ENCODE measurements at regions not wholly inside any gene's neighbourhood (a gene's known extent, or its start where the extent isn't known, plus 50 kb on each side); places are given as distances from the start of the nearest gene placed in this dataset.

DNA sequence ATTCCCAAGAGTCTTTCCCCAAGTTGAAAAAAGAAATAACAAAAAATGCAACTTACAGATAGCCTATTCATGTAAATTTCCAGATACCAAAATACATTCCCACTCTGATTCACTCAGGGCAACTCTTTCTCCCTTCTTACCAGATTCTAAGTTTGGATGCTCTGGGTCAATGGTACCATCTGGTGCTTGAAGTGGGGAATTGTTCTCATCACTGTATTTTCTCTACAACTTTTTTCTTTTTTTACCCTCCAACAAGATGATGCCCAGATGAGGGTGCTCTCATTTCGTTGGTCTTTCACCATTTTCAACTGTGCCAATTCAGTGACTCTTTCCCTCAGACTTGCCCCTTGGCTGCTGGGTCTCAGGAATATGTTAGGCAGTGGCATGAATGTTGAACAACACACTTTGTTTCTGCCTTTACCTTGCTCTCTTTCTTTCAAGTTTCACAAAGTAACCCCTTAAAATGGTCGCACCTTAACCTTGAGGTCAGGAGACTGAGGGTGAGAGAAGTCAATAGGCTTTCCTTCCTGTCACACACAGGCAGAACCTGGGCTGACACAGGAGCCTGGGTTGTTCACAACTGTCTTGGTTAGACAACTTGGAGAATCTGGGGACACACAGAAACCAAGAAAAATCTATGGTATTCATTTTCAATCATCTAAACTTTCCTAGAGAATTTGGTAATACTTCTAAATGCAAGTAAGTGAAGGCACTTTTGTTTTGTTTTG, 330.7 kb upstream of the SLCO3A1 start:
- peak; percentile 11 for DNase-seq (ENCODE audit: low spot score)

DNA sequence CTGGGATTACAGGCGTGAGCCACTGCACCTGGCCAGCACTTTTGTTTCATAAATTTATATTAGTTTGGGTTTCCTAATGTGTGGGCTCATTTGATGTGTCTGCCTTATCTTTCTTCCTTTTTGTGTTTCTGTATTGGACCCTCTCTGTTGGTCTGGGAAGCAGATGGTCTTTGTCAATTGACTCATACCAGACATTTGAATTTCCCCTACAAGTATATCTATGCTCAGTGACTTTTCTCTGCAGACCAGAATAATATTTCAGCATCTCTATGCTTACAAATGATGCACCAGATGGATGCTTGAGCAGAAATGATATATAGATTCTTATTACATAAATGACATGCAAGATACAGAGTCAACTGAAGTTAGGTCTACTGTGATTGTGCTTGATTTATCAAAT, 329.9 kb upstream of the SLCO3A1 start:
- no peak for DNase-seq (ENCODE audit: low spot score)

DNA sequence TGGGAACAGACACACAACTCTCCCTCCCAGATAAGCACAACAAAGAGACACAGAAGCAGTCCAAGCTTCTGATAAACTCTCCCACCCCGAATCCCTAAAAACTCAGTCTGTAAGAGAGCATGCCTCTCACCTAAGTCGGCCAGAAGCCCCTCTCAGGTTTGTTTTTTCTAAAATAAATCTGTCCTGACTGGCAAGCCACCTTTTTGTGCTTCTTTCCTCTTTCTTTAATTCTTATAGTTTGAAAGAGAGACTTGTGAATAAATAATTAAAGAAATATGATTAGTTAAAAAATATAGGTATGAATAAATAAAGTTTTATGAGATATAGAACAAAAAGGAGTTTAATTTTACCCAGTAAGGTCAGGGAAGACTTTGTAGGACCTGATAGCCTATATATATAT, 329.0 kb upstream of the SLCO3A1 start:
- DNase-seq (ENCODE audit: low spot score) = no peak

DNA sequence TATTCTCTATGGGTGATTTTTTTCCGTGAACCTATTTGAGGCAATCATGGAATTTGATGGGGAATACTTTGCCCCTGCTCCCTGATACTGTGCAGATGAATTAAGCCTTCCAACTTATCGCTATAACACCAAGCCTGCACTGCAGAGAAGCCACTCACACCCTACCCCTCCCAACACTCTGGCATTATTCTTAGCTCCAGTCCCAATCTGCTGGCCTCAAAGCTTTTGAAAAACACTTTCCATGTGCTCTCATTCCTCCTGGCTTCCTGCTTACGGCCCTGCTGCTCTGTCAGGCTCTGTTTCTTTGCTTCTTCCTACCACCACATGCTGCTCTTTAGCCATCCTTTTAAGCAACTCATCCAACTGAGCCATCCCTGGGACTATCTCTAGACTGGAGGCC, 327.8 kb upstream of the SLCO3A1 start:
- no peak for DNase-seq (ENCODE audit: low spot score)

DNA sequence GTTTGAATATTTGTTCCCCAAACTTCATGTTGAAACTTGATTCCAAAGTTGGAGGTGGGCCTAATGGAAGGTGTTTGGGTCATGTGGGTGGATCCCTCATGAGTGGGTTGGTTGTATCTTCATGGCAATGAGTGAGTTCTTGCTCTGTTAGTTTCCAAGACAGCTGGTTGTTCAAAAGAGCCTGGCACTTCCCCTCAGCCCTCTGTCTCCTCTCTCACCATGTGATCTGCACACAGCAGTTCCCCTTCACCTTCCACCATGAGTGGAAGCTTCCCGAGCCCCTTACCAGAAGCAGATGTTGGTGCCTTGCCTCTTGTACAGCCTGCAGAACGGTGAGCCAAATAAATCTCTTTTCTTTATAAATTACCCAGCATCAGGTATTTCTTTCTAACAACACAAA, 327.1 kb upstream of the SLCO3A1 start:
- no peak for DNase-seq (ENCODE audit: low spot score)

DNA sequence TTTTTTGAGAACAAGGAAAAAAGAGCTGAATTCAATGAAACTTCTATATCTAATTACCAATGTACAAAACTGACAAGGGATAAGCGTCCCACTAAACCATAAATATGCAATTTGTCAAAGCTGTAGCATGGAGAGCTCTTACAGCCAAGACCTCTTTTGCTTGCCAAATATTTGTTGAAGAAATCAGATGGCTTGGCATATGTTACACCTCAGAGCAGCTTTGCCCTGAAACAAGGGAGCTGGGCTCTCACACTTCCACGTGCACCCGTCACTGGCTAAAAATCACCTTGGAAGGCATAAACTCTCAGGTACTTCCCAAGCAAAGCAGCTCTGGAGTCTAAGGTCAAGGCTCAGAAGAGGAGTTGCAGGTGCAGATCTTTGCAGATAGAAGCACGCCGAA, 324.7 kb upstream of the SLCO3A1 start:
- DNase-seq (ENCODE audit: low spot score) = no peak

DNA sequence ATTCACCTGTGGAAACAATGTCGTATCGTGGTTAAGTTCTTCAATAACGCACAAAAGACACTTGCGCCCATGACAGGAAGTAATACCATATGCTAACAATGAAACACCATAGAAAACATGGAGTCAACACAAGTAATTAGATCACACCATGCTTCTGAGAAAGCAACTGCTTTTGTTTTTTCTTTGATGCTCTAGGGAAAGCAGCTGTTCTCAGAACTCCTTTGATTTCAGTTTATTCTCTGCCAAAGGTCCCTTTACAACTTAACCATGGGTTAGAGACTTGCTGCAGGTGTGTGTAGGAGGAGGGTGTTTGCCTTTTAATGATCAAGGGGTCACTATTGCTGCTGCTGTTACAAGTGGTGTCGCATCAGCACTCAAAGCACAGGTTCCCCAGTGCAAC, 324.0 kb upstream of the SLCO3A1 start:
- no peak for DNase-seq (ENCODE audit: low spot score)

DNA sequence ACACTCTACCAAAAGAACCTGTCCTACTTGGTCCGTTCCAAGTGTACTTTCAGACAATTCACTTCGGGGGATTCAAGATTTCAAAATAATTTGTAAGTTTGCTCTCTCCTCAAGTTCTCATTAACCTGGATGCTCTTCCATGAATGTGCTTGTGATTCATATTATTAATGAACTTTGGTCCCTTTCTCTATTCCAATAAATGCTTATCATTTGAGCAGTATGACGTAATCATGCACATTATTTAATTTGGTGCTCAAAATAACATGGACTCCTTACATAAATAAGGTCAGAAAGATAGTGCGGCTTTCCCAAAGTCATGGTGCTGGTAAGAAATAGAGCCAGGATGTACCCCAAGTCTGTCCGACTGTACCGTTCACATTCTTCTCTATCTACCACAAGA, 323.2 kb upstream of the SLCO3A1 start:
- DNase-seq (ENCODE audit: low spot score) = no peak

DNA sequence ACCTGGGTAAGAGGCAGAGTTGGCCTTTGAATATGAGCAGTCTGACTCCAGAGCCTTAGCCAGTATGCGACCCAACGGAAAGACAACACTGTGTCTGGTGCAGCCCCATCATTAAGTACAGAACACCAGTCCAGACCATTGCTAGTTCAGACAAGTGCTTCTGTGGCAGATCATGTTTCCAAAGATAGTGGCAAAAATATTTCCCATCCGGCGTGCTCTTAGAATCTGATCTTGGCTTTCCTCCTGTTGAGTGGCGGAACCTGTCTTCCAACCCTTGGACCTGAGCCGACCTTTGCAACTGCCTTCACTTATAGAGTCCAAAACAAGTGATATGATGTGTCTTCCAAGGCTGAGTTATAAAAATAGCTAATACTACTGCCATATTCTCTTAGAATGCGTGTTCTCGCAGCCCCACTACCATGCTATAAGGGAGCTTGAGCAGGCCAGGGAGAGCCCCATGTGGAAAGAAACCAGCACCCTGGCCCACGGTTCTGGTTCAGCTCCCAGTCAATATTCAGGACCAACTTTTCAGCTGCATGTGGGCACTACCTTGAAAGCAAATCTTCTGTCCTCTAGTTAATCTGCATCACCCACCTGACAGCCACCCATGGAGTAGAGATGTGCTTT, 322.4 kb upstream of the SLCO3A1 start:
- no peak for DNase-seq (ENCODE audit: low spot score)

DNA sequence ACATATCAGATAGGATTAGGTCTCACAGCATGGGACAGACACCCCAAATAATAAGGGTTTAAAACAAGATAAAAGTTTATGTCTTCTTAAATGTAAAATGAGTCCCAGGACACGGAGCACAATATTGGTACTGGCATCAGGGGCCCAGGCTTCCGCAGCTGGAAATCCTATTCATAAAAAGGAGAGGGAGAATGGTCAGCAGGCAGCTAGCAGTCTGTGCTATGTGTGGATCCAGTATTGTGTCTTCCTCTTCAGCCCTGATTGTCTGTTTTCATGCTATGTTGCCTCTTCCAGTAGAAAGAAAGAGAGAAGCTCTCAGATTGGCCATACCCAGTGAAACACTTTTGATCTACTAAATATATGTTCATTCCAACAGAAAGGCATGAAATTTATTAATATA, 319.3 kb upstream of the SLCO3A1 start:
- no peak for DNase-seq (ENCODE audit: low spot score)

DNA sequence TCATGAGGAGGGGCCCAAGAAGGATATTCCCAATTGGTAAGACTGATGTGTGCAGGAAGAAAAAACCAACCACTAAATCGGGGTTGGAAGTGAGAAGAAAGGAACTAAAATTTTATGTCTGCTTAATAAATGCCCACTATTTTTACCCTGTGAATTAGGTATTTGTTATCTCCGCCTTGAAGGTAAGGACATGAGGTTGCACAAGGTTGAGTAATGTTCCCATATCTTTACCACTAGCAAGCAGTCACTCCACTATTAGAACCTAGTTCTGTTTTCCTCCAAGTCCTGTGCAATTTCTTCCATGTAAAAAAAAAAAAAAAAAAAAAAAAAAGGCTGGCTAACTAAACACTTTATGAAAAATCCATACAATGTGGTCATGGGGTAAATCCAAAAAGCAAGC, 318.5 kb upstream of the SLCO3A1 start:
- no peak for DNase-seq (ENCODE audit: low spot score)

DNA sequence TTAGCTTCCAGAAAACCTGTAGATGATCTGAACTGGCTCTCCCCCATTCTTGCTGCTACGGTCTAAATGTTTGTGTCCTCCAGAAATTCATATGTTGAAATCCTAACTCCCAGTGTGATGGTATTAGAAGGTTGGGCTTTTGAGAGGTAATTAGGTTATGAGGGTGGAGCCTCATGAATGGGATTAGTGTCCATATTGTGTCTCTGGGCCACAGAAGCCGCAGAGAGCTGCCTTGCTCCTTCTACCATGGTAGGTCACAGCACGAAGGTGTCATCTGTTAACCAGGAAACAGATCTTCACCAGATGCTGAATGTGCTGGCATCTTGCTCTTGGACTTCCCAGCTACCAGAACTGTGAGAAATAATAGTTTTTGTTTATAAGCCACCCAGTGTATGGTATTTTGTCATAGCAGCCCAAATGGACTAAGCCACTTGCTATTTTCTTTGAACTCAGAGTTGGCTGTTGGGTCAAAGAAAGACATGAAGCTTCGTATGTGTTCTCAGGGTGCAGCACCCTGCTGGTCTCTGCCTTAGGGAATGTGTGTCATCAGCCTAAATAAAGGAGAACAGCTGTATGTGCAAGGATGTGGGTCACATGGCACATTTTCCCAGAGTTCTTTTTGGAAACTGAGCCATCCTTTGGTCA, 317.5 kb upstream of the SLCO3A1 start:
- DNase-seq (ENCODE audit: low spot score) = no peak

DNA sequence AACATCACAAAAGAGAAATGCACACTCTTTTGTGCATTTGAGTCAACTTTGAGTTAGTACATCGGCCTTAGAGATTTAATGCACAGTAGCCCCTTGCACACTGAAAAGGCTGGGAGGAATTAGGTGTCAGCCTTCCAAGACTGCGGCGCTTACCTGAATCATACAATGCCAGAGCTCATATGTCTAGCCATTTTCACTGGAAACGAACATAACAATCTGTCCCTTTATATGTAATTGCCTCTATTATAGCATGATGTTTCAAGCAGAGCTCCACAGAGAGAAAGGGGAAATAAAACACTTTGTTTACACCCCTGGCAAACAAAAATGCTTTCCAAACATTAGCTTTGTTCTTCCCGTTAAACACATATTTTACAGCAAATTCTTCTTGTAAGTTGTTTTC, 315.7 kb upstream of the SLCO3A1 start:
- no peak for DNase-seq (ENCODE audit: low spot score)

DNA sequence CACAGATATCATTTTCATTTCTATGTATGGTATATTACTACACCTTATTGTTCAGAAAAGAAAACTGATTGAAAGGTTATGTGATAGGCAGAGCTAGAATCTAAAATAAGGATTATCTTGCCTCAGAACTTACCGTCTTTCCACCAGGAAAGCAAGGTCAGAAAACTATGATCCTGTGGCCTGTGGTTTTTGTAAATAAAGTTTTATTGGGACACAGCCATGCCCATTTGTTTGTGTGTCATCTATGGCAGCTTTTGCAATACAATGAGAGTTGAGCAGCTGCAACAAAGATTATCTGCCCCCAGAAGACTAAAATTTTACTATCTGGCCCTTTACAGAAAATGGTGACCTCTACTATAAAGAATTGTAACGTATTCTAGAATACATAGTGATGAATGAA, 314.7 kb upstream of the SLCO3A1 start:
- DNase-seq (ENCODE audit: low spot score) = no peak

DNA sequence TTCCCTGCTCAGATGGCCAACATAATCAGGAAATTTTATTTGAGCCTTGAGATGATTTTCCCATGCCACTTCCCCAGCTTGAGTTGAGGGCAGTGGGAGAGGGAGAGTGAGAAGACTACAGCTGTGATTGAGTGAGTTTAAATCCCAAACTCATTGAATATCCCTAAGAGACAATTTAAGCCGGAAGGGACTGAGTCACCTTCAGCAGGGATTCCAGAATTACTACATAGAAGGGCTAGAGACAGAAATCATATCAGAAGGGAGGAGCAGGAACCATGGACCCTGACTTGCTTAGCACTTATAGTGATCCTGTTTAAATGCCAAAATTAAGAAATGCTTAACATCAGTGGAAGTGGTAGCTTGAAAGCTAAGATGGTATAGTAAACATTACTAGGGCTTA, 312.2 kb upstream of the SLCO3A1 start:
- DNase-seq (ENCODE audit: low spot score) = no peak

DNA sequence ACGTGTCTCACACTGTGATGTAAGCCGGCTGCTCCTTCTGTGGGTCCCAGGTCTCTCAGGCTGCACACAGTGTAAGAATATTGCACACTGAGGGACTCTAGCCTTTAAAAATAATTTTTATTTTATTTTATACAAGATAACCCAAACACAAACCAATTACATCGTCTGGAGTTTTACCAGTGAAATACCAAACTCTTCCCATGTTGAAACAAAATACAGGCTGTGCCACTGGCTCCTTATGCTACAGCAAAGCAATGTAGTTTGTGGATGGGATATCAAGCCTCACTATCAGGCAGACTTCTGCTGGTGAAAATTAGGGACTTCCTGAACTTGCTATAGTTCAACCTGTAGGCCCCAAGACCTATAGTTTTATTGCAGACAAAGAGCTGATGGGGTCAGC, 311.3 kb upstream of the SLCO3A1 start:
- no peak for DNase-seq (ENCODE audit: low spot score)

DNA sequence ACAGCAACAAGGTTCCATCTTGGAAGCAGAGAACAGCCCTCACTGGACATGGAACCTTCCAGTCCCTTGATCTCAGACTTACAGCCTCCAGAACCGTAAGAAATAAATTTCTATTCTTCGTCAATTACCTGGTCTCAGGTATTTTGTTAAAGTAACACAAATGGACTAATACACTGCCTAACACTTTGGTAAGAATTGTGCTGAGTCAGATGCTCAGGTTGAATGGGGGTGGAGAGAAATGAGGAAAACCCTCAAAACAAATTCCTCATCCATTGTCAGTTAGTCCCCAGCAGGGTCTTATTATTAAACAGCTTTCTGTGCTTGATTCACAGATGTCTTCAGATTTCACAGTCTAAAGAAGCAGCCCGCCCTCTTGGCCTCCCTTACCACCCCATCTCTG, 306.2 kb upstream of the SLCO3A1 start:
- no peak for DNase-seq (ENCODE audit: low spot score)

DNA sequence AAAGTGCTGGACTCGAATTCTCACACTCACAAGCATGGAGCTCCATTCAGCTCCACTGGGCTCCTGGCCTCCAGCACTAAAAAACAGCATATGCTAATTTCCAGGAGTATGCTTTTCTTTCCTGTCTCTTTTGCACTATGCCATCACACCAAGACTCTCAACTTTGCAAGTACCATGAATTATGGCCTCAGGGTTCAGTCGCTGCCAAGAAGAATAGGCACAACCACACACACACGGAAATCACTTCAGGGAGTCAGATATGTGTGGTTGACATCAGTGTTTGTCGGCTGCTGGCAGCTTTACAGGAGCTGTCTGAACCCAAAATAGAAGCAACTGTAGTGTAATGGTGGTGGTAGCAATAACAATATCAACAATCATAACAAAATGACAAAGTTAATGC, 305.0 kb upstream of the SLCO3A1 start:
- no peak for DNase-seq (ENCODE audit: low spot score)

DNA sequence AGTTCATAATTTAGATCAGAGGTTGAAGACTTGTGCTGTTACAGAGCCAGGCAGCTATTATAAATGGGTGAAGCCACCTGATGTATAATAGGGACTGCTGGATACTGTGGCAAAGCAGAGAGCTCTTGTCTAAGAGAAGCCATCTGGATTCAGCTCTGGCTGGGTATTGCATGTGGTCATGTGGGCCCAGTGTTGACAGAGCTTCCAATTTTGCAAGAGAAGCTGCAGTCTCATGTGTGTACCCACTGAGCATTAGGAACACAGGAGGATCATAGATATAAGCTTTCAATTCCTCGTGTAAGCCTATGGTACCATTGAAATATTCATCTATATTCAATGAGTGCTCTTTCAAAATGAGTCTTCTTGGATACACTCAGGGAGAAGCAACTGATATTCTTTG, 303.9 kb upstream of the SLCO3A1 start:
- no peak for DNase-seq (ENCODE audit: low spot score)

DNA sequence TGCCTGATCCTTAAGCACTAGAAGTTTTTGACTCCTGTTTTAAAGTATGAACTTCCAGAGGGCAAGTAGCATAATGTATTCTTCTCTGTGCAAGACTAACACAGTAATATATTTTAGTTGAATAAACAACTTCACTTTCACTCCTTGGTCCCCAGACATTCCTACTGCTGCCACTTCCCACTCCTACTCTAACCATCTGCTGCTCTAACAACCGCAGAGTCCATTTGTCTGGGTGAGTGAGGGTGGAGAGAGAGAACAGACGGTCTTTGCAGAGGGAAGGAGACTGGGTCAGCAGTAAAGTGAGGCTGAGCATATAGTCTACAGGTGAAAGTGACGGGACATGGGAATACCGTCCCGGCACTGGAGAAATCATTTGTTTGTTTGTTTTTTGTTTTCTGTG, 301.0 kb upstream of the SLCO3A1 start:
- DNase-seq (ENCODE audit: low spot score) = no peak

DNA sequence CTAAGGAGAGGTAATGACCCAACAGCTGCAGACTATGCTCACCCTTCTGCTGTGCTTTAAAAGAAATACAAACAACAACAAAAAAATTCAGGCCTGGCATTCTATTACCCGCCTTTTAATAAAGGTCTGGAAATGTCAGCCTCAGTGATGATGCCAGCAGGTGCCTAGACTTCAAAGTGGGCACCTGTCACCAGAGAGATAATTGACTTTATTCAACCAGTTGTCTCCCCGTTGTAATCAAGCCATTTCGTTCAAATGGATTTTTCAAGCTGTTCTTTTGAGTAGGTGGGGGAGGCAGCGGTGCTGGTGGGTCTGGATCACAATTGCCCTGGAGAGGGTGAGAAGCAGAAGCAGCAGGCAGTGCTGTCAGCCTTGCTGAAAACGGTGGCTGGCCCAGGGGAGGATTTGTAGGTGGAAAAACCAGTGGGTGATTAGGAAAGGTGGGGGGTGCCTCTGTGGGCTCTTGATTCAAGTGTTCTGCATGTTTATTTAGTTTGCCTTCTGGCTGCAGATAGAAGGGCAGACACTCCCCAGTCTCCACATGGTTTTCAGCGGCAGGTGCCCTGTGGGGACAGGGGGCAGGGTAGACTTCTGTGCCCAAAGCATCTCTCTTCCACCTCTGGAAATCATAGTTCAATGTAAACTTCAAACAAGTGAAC, 300.2 kb upstream of the SLCO3A1 start:
- no peak for DNase-seq (ENCODE audit: low spot score)

DNA sequence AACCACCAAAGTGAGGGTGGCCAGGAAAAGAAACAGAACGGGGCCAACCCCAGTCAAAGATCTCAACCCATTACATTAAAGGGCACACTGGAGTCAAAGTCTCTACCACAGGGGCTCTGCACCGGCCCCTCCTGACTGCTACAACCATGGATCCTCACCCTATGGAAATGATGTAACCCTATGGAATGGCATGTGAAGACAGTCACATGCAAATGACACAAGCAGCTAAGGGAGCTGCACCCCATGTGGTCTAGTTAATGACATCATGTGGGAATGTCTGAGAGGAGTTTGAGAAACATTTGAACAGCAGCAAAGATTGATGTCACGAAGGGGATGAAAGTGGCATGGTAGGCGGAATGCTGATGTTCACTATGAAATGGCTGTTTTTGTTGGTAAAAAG, 298.2 kb upstream of the SLCO3A1 start:
- no peak for DNase-seq (ENCODE audit: low spot score)

DNA sequence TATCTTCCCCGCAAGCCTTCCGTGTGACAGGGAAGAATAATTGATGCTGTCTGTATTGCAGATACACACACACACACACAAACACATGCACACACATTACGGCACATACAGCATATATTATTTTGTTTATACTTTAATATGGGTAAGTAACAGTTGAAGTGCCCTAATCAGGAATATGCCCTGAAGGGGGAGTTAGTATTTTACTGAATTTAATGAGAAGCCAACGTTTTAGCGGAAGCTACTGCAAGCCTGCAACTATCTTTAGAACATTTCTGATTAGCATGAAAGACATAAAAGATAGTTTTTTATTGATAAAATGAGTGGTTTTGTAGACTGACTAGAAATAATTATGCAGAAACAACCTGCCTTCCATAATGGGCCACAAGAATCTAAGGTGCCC, 296.6 kb upstream of the SLCO3A1 start:
- DNase-seq (ENCODE audit: low spot score) = no peak

All from hepatic stellate cell (primary cell).